Suprapubic skin (tissue), 4 donors: ENCODE measurements at regions not wholly inside any gene's neighbourhood (a gene's known extent, or its start where the extent isn't known, plus 50 kb on each side); places are given as distances from the start of the nearest gene placed in this dataset.

Experiments
- CTCF ChIP-seq, 2 donors: fragments of 200-600 bp in 1 of 2; fragments of 450-650 bp in 1 of 2; sonication (generic) in 1 of 2; IDR thresholded peaks; one replicate each; pipeline ENCODE4 v1.5.1; 2016 to 2019; ENCODE audit warnings: antibody characterized with exemption in 2 of 2, mild to moderate bottlenecking in 1 of 2, moderate library complexity in 1 of 2
- EP300 ChIP-seq: sonication (generic); formaldehyde crosslinking; IDR thresholded peaks from one replicate; pipeline ENCODE4 v1.6.1; 2017; ENCODE audit warnings: antibody characterized with exemption
- POLR2A ChIP-seq, 2 donors: fragments of 450-650 bp; IDR thresholded peaks; one replicate each; pipeline ENCODE4 v1.6.1; 2017; ENCODE audit warnings: antibody characterized with exemption in 2 of 2, mild to moderate bottlenecking in 2 of 2, moderate library complexity in 2 of 2
- POLR2AphosphoS5 ChIP-seq, 3 donors: sonication (generic); formaldehyde crosslinking; IDR thresholded peaks; one replicate each; pipeline ENCODE4 v1.6.1; 2017; ENCODE audit warnings: antibody characterized with exemption in 3 of 3

- TF ChIP-seq POLR2A (IDR thresholded peaks at IDR 0.05) (no peak), CTCF (IDR thresholded peaks at IDR 0.05) (no peak), EP300 (no peak), POLR2AphosphoS5 (IDR thresholded peaks at IDR 0.05) (peak in 1 of 3 donors; percentile 15)
Observed at GRCh38 chr16:80459331-80459777, 81.4 kb upstream of the DYNLRB2 start.
